Keratinocyte (primary cell): ENCODE measurements at regions not wholly inside any gene's neighbourhood (a gene's known extent, or its start where the extent isn't known, plus 50 kb on each side); places are given as distances from the start of the nearest gene placed in this dataset.

ENCODE experiments used
- DNase-seq: peaks from one replicate; pipeline ENCODE4 v3.0.0-alpha.2; 2011; ENCODE audit warnings: low read depth, missing footprints, low spot score
- FAIRE-seq: peaks from 2 replicates; lab custom pipeline; 2011; peaks lifted over from hg19 to GRCh38; lab: Jason Lieb, UNC
- H2AFZ ChIP-seq: 2 replicates; pipeline ENCODE4 v1.6.0; 2012; ENCODE audit warnings: low read length, control low read depth, inconsistent platforms; ENCODE audit not compliant: control insufficient read depth
- H3K27ac ChIP-seq: 2 replicates; pipeline ENCODE4 v1.5.1; 2011; ENCODE audit warnings: low read length; ENCODE audit not compliant: control insufficient read depth, insufficient read depth
- H3K27me3 ChIP-seq: 3 replicates; pipeline ENCODE4 v1.6.0; 2011; ENCODE audit warnings: low read length; ENCODE audit not compliant: control insufficient read depth, insufficient read depth; ENCODE audit errors: extremely low read depth
- H3K36me3 ChIP-seq, 2 experiments: 2 replicates in 1 of 2; 3 replicates in 1 of 2; pipeline ENCODE4 v1.5.1; 2011; ENCODE audit warnings: low read length in 2 of 2, mild to moderate bottlenecking in 1 of 2; ENCODE audit not compliant: control insufficient read depth in 2 of 2, insufficient read depth in 2 of 2; ENCODE audit errors: extremely low read depth in 1 of 2
- H3K4me1 ChIP-seq: 3 replicates; pipeline ENCODE4 v1.5.1; 2011; ENCODE audit warnings: low read length; ENCODE audit not compliant: control insufficient read depth, insufficient read depth; ENCODE audit errors: extremely low read depth
- H3K4me2 ChIP-seq: 3 replicates; pipeline ENCODE4 v1.6.0; 2011; ENCODE audit warnings: low read depth, low read length; ENCODE audit not compliant: control insufficient read depth, insufficient read depth; ENCODE audit errors: extremely low read depth
- H3K4me3 ChIP-seq, 3 experiments: fragments of 200-600 bp in 1 of 3; sonication (generic) in 1 of 3; 2 replicates in 2 of 3; 3 replicates in 1 of 3; pipeline ENCODE4 v1.5.1; 2011 to 2016; ENCODE audit warnings: low read length in 3 of 3, mild to moderate bottlenecking in 3 of 3, control low read depth in 2 of 3, inconsistent platforms in 1 of 3, low read depth in 1 of 3, mixed read lengths in 1 of 3, mixed run types in 1 of 3, moderate library complexity in 1 of 3; ENCODE audit not compliant: control insufficient read depth in 2 of 3, insufficient read depth in 2 of 3; ENCODE audit errors: extremely low read depth in 1 of 3
- H3K79me2 ChIP-seq: 2 replicates; pipeline ENCODE4 v1.6.0; 2012; ENCODE audit warnings: low read length; ENCODE audit not compliant: control insufficient read depth, insufficient read depth
- H3K9ac ChIP-seq: 3 replicates; pipeline ENCODE4 v1.6.0; 2011; ENCODE audit warnings: low read length; ENCODE audit not compliant: control insufficient read depth, insufficient read depth; ENCODE audit errors: extremely low read depth
- H3K9me1 ChIP-seq: 3 replicates; pipeline ENCODE4 v1.6.0; 2011; ENCODE audit warnings: low read length; ENCODE audit not compliant: control insufficient read depth, insufficient read depth; ENCODE audit errors: extremely low read depth
- H3K9me3 ChIP-seq: 2 replicates; pipeline ENCODE4 v1.5.1; 2012; ENCODE audit warnings: low read depth, low read length; ENCODE audit not compliant: control insufficient read depth
- H4K20me1 ChIP-seq: 3 replicates; pipeline ENCODE4 v1.6.0; 2011; ENCODE audit warnings: low read length; ENCODE audit not compliant: control insufficient read depth, insufficient read depth; ENCODE audit errors: extremely low read depth
- CTCF ChIP-seq, 3 experiments: IDR thresholded peaks in 1 of 3; conservative IDR thresholded peaks in 1 of 3; optimal IDR thresholded peaks in 1 of 3; 2 replicates in 2 of 3; 3 replicates in 1 of 3; pipeline versions ENCODE3 to v1.5.1; 2011; ENCODE audit warnings: low read length in 3 of 3, mild to moderate bottlenecking in 3 of 3, moderate library complexity in 2 of 3, control low read depth in 1 of 3, inconsistent platforms in 1 of 3; ENCODE audit not compliant: insufficient read depth in 2 of 3; ENCODE audit errors: extremely low read depth in 1 of 3
- EZH2 ChIP-seq: IDR thresholded peaks from one replicate; pipeline ENCODE4 v1.6.1; 2012; ENCODE audit warnings: inconsistent platforms, mild to moderate bottlenecking, low read length, moderate library complexity
- dilution Hi-C: fragments of 300-500 bp; cut with MboI; formaldehyde crosslinking; loops from one replicate; pipeline ENCODE4 v1.7.0; 2020; ENCODE audit warnings: low sequenced_read_pairs; ENCODE audit not compliant: extremely low pct_ligation_motif_present

DNA sequence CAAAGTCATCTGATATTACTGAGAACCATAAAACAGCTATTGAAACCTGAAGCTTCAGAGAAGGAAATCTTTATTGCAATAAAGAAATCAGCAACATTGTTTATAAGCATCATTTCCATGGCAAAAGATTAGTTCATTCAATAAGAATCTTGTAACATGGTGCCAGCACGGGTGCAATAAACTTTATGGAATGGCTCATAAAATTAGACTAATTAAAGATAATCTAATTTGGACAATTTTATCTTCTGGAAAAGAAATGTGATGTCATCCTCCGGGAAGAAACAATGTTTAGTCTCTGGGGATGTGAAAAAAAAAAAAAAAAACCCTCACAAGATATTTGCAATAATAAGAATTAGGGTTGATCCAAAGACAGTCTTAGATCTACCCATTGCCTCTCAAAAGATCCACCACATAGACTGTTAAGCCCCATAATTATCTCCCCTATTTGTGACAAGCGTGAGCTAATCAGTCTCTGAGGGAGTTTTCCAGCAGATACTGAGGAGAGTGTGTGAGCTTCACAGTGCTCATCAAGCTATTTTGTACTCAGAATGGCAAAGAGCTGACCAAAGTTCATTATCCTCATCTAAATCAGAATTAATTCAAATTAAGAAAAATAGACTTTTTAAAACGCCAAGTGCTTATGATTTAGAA is 297.0 kb upstream of the EDNRB start:
- Histone ChIP-seq H3K4me3 (no peak overlapping the region), H2AFZ (no peak overlapping the region), H3K9me3 (no peaks in the 10 kb centered on the region), H3K27me3 (no peaks in the 10 kb centered on the region), H3K4me1 (no peaks in the 10 kb centered on the region), H3K36me3 (no peaks in the 10 kb centered on the region), H3K9ac (no peak overlapping the region), H3K27ac (no peak overlapping the region), H4K20me1 (no peaks in the 10 kb centered on the region), H3K79me2 (no peaks in the 10 kb centered on the region), H3K4me2 (no peak overlapping the region), H3K9me1 (no peaks in the 10 kb centered on the region)
- TF ChIP-seq EZH2 (no peak), CTCF (optimal IDR thresholded peaks at IDR 0.05 in 1 of 3, IDR thresholded peaks at IDR 0.05 in 1 of 3, conservative IDR thresholded peaks at IDR 0.05 in 1 of 3; ENCODE audit: extremely low read depth in 1 of 3, insufficient read depth in 2 of 3, low read length in 3 of 3) (no peak)
- dilution Hi-C loops, result no loop called here
- no peak for FAIRE-seq
- DNase-seq, result no peak

DNA sequence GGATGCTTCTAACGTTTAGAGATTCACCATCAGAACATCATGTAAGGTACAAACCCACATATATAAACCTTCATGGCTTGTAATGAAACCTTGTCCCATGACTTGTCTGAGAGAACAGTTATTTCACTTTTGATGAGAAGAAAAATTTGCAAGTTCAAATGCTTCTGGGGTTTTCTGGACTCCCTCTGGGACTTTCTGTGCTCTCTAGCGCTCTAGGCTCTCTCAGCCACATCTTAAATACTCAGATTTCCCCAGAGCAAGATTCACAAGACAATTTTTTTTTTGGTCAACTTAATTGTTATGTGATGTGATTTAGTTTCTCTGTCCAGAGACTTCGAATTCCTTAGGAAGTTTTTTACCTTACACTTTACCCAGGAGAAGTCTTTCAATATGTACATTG is 282.8 kb upstream of the EDNRB start:
- no peak overlapping the region for H3K4me2 ChIP-seq
- H3K4me1 ChIP-seq, result no peaks in the 10 kb centered on the region
- H3K9me1 ChIP-seq, result no peaks in the 10 kb centered on the region
- no peaks in the 10 kb centered on the region for H4K20me1 ChIP-seq
- no peaks in the 10 kb centered on the region for H3K9me3 ChIP-seq
- dilution Hi-C loops, result no loop called here
- H2AFZ ChIP-seq, result no peak overlapping the region
- H3K27me3 ChIP-seq, result no peaks in the 10 kb centered on the region
- no peak for DNase-seq
- no peak overlapping the region for H3K9ac ChIP-seq
- no peaks in the 10 kb centered on the region for H3K79me2 ChIP-seq
- H3K4me3 ChIP-seq, result no peak overlapping the region
- TF ChIP-seq EZH2 (no peak), CTCF (optimal IDR thresholded peaks at IDR 0.05 in 1 of 3, IDR thresholded peaks at IDR 0.05 in 1 of 3, conservative IDR thresholded peaks at IDR 0.05 in 1 of 3; ENCODE audit: extremely low read depth in 1 of 3, insufficient read depth in 2 of 3, low read length in 3 of 3) (no peak)
- no peak overlapping the region for H3K27ac ChIP-seq
- H3K36me3 ChIP-seq, result no peaks in the 10 kb centered on the region
- no peak for FAIRE-seq
